Glomerular visceral epithelial cell (primary cell): ENCODE measurements at regions not wholly inside any gene's neighbourhood (a gene's known extent, or its start where the extent isn't known, plus 50 kb on each side); places are given as distances from the start of the nearest gene placed in this dataset.

Source experiments
- DNase-seq: peaks from one replicate; pipeline ENCODE4 v3.0.0-alpha.2; 2016; ENCODE audit errors: extremely low spot score

- DNase-seq: no peak
Measured at GRCh38 chr4:131026771-131027170, 1930.8 kb downstream of the C4orf33 start.

GRCh38 chr4:131044368-131044767, 1948.4 kb downstream of the C4orf33 start:
- DNase-seq: no peak

- DNase-seq: no peak
Measured at GRCh38 chr4:131046821-131047220, 1950.9 kb downstream of the C4orf33 start.

GRCh38 chr4:131052646-131053045, 1956.7 kb downstream of the C4orf33 start:
- DNase-seq: no peak

- DNase-seq: no peak
Measured at GRCh38 chr4:131054489-131055019, 1958.6 kb downstream of the C4orf33 start.

GRCh38 chr4:131061734-131062133, 1965.8 kb downstream of the C4orf33 start:
- DNase-seq: no peak

GRCh38 chr4:131063878-131064277, 1967.9 kb downstream of the C4orf33 start:
- DNase-seq: no peak

- DNase-seq: no peak
Measured at GRCh38 chr4:131081069-131081468, 1985.1 kb downstream of the C4orf33 start.

GRCh38 chr4:131084997-131085396, 1989.0 kb downstream of the C4orf33 start:
- DNase-seq: no peak

GRCh38 chr4:131091896-131092295, 1995.9 kb downstream of the C4orf33 start:
- DNase-seq: peak; percentile 37

- no peak for DNase-seq
Measured at GRCh38 chr4:131093303-131093702, 1997.4 kb downstream of the C4orf33 start.

- DNase-seq: no peak
Measured at GRCh38 chr4:131098976-131099375, 2003.0 kb downstream of the C4orf33 start.

- no peak for DNase-seq
Measured at GRCh38 chr4:131113273-131113672, 2017.3 kb downstream of the C4orf33 start.

- DNase-seq: no peak
Measured at GRCh38 chr4:131113704-131114103, 2017.8 kb downstream of the C4orf33 start.

- DNase-seq: no peak
Measured at GRCh38 chr4:131119661-131120060, 2023.7 kb downstream of the C4orf33 start.

- peak; percentile 2 for DNase-seq
Measured at GRCh38 chr4:131137196-131137595, 2011.9 kb upstream of the PCDH10 start.

- no peak for DNase-seq
Measured at GRCh38 chr4:131159261-131159660, 1989.8 kb upstream of the PCDH10 start.

GRCh38 chr4:131192318-131192717, 1956.8 kb upstream of the PCDH10 start:
- DNase-seq: no peak

GRCh38 chr4:131207589-131207988, 1941.5 kb upstream of the PCDH10 start:
- no peak for DNase-seq

GRCh38 chr4:131248314-131248713, 1900.8 kb upstream of the PCDH10 start:
- no peak for DNase-seq

- no peak for DNase-seq
Measured at GRCh38 chr4:131251321-131251720, 1897.8 kb upstream of the PCDH10 start.

- DNase-seq: no peak
Measured at GRCh38 chr4:131257241-131257640, 1891.9 kb upstream of the PCDH10 start.

- no peak for DNase-seq
Measured at GRCh38 chr4:131258361-131258760, 1890.7 kb upstream of the PCDH10 start.

GRCh38 chr4:131288441-131288840, 1860.7 kb upstream of the PCDH10 start:
- no peak for DNase-seq
